ENCODE measurements at regions not wholly inside any gene's neighbourhood (a gene's known extent, or its start where the extent isn't known, plus 50 kb on each side); places are given as distances from the start of the nearest gene placed in this dataset.

DNA sequence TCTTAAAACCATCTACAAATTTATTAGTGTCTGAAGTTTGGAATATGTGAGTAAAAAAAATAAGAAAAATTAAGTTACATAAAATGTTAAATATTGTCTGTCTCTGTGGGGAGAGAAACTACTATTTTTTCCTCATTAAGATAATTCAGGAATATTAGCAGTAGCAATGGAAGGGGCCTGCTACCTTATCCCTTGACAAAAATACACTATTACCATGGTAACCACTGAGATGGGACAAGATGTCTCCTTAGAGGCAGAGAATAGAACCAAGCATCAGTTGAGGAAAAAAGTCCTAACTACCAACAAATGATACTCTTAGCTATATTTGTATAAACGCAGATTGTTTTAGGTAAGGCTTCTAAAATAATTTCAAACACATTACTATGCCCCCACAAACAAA lies 150.7 kb upstream of the LSM8 start:
- Histone ChIP-seq H2AK9ac (replicated peaks; ENCODE audit: low read depth, low read length, poor library complexity) (no peak overlapping the region), H2BK120ac (ENCODE audit: low read depth, low read length) (no peak overlapping the region), H3K14ac (replicated peaks; ENCODE audit: low read depth, low read length) (no peak overlapping the region), H3K56ac (ENCODE audit: extremely low read depth, insufficient read depth, low read length) (no peak overlapping the region), H3K36me3 (ENCODE audit: control insufficient read depth, insufficient read depth, low read length) (no peaks in the 10 kb centered on the region), H3K9me1 (ENCODE audit: insufficient read depth, low read length) (no peaks in the 10 kb centered on the region), H3K9me3 (ENCODE audit: control insufficient read depth, insufficient read depth, low read length) (no peaks in the 10 kb centered on the region), H3K4me1 (ENCODE audit: control insufficient read depth, insufficient read depth, low read length) (no peaks in the 10 kb centered on the region), H4K20me1 (ENCODE audit: insufficient read depth, low read length) (no peaks in the 10 kb centered on the region), H4K91ac (ENCODE audit: insufficient read depth, low read depth, low read length) (no peak overlapping the region), H3K4ac (ENCODE audit: low read depth, low read length) (no peak overlapping the region), H3K4me3 (ENCODE audit: insufficient read depth, low read depth, low read length) (no peak overlapping the region), H3K4me2 (ENCODE audit: low read depth, low read length) (no peak overlapping the region), H3K18ac (ENCODE audit: low read depth, low read length) (no peak overlapping the region), H3K27ac (ENCODE audit: insufficient read depth, low read length) (no peak overlapping the region), H2BK15ac (ENCODE audit: low read depth, low read length) (no peak overlapping the region), H2AK5ac (ENCODE audit: low read depth, low read length) (no peak overlapping the region), H3K23ac (ENCODE audit: low read depth, low read length) (no peak overlapping the region), H3K9ac (ENCODE audit: low read depth, low read length) (no peak overlapping the region), H3K27me3 (ENCODE audit: control insufficient read depth, insufficient read depth, low read length) (no peaks in the 10 kb centered on the region), H2BK20ac (ENCODE audit: low read depth, low read length) (no peak overlapping the region), H2AFZ (replicated peaks; ENCODE audit: low read length, poor library complexity) (no peak overlapping the region), H2BK5ac (ENCODE audit: low read depth, low read length, poor library complexity, severe bottlenecking) (no peak overlapping the region), H3K79me1 (ENCODE audit: low read depth in 1 of 2, low read length in 2 of 2) (no peaks in the 10 kb centered on the region), H4K8ac (ENCODE audit: low read depth in 2 of 2, low read length in 2 of 2) (no peak overlapping the region), H4K5ac (ENCODE audit: low read depth, low read length) (no peak overlapping the region)
- ChIA-PET CTCF (no interaction called here), POLR2A (ENCODE audit: unreplicated experiment) (no interaction called here)
- DNase-seq = no peak
- dilution Hi-C loops (cut with HindIII; ENCODE audit: low sequenced_read_pairs, unreplicated experiment) = no loop called here
- no TSS peak for BruUV-seq (replicated peaks)
- no CpG with 5 or more reads among the region's 1 CpG for WGBS, 2 experiments (ENCODE audit: extremely low coverage in 2 of 2, insufficient read length in 1 of 2)
- no peak for ATAC-seq (ENCODE audit: low read depth)
- intact Hi-C loops (cut with micrococcal nuclease) = no loop called here
- in situ Hi-C loops (cut with MboI; ENCODE audit: low sequenced_read_pairs) = no loop called here
- TF ChIP-seq MAFK (IDR thresholded peaks at IDR 0.05; ENCODE audit: low read depth, low read length) = no peak
- no peak for TF ChIP-seq CHD1 (IDR thresholded peaks at IDR 0.05; ENCODE audit: low read depth, low read length)
- no peak for TF ChIP-seq SMC3 (IDR thresholded peaks at IDR 0.05; ENCODE audit: low read depth, low read length)
- no peak for TF ChIP-seq FOS (IDR thresholded peaks at IDR 0.05; ENCODE audit: low read depth, low read length)
- TF ChIP-seq RCOR1 (IDR thresholded peaks at IDR 0.05; ENCODE audit: insufficient replicate concordance, low read length) = no peak
- no peak for TF ChIP-seq POLR2A (IDR thresholded peaks at IDR 0.05; ENCODE audit: low read depth, low read length)
- no peak for TF ChIP-seq BHLHE40 (IDR thresholded peaks at IDR 0.05; ENCODE audit: low read depth, low read length)
- no peak for TF ChIP-seq CEBPB (IDR thresholded peaks at IDR 0.05; ENCODE audit: low read depth, low read length)
- TF ChIP-seq MXI1 (IDR thresholded peaks at IDR 0.05; ENCODE audit: borderline replicate concordance, low read depth, low read length) = no peak
- no peak for TF ChIP-seq NFE2L2 (IDR thresholded peaks at IDR 0.05; ENCODE audit: low read depth, low read length)
- TF ChIP-seq, protein P1, sequence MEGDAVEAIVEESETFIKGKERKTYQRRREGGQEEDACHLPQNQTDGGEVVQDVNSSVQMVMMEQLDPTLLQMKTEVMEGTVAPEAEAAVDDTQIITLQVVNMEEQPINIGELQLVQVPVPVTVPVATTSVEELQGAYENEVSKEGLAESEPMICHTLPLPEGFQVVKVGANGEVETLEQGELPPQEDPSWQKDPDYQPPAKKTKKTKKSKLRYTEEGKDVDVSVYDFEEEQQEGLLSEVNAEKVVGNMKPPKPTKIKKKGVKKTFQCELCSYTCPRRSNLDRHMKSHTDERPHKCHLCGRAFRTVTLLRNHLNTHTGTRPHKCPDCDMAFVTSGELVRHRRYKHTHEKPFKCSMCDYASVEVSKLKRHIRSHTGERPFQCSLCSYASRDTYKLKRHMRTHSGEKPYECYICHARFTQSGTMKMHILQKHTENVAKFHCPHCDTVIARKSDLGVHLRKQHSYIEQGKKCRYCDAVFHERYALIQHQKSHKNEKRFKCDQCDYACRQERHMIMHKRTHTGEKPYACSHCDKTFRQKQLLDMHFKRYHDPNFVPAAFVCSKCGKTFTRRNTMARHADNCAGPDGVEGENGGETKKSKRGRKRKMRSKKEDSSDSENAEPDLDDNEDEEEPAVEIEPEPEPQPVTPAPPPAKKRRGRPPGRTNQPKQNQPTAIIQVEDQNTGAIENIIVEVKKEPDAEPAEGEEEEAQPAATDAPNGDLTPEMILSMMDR (conservative IDR thresholded peaks at IDR 0.05; ENCODE audit: low read depth, low read length) = no peak
- TF ChIP-seq RAD21 (IDR thresholded peaks at IDR 0.05; ENCODE audit: low read length) = no peak
- TF ChIP-seq, protein P2, sequence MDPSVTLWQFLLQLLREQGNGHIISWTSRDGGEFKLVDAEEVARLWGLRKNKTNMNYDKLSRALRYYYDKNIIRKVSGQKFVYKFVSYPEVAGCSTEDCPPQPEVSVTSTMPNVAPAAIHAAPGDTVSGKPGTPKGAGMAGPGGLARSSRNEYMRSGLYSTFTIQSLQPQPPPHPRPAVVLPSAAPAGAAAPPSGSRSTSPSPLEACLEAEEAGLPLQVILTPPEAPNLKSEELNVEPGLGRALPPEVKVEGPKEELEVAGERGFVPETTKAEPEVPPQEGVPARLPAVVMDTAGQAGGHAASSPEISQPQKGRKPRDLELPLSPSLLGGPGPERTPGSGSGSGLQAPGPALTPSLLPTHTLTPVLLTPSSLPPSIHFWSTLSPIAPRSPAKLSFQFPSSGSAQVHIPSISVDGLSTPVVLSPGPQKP (IDR thresholded peaks at IDR 0.05; ENCODE audit: borderline replicate concordance, low read depth, low read length) = no peak
- TF ChIP-seq, protein P3, sequence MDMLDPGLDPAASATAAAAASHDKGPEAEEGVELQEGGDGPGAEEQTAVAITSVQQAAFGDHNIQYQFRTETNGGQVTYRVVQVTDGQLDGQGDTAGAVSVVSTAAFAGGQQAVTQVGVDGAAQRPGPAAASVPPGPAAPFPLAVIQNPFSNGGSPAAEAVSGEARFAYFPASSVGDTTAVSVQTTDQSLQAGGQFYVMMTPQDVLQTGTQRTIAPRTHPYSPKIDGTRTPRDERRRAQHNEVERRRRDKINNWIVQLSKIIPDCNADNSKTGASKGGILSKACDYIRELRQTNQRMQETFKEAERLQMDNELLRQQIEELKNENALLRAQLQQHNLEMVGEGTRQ (IDR thresholded peaks at IDR 0.05; ENCODE audit: low read depth, low read length) = no peak
- TF ChIP-seq RFX5 (IDR thresholded peaks at IDR 0.05; ENCODE audit: low read depth, low read length) = no peak
- TF ChIP-seq MAZ (IDR thresholded peaks at IDR 0.05; ENCODE audit: borderline replicate concordance, low read depth, low read length) = no peak

Data from IMR-90 (cell line).